Right lung (tissue), 2 donors: ENCODE measurements at regions not wholly inside any gene's neighbourhood (a gene's known extent, or its start where the extent isn't known, plus 50 kb on each side); places are given as distances from the start of the nearest gene placed in this dataset.
"Not testable (repeated sequence)": the region's sequence is repeated elsewhere in the genome, so short reads cannot be mapped to it uniquely, and the experiment has no call there.

Experiments used
- DNase-seq, 2 donors: peaks; one replicate each; pipeline ENCODE4 v3.0.0-alpha.2; 2013

DNA sequence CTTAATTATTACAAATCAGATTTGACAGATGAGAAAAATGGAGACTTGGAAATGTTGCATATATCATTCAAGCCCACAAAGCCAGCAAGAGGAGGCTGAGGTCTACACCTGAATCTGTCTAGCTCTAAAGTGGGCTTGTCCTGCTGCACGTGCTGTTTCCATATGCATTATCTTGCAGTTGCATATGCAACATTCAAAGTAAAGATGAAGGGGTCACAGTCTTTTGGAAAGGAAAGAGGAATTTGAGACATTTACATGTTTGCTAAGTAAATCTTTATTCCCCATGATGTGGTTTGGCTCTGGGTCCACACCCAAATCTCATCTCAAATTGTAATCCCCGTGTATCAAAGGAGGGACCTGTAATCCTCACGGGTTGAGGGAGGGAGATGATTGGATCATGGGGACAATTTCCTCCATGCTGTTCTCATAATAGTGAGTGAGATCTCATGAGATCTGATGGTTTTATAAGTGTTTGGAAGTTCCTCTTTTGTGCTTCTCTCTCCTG is 98.3 kb downstream of the BACH1 start:
- no peak for DNase-seq

- peak in 1 of 2 donors; percentile 9 for DNase-seq
Observed at GRCh38 chr21:29403301-29403700, 104.6 kb downstream of the BACH1 start.

DNA sequence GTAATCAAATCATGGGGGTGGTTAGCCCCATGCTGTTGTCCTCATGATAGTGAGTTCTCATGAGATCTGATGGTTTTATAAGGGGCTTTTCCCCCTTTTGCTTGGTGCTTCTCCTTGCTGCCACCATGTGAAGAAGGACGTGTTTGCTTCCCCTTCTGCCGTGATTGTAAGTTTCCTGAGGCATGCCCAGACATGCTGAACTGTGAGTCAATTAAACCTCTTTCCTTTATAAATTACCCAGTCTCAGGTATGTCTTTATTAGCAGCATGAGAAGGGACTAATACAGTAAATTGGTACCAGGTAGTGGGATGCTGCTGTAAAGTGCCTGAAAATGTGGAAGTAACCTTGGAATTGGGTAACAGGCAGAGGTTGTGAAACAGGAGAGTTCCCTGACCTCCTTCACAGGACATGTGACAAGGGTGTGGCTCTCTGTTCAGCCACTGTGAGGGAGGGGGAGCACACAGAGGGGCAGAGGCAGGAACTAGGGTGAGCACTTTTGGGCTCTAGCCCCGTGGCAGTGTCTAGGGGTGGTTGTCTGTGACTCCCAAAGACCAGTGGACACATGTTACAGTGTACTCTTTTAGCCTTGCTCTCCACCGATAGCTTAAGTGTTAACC is 105.3 kb downstream of the BACH1 start:
- DNase-seq: no peak

GRCh38 chr21:29405503-29406122 is 106.9 kb downstream of the BACH1 start:
- DNase-seq: no peak

DNA sequence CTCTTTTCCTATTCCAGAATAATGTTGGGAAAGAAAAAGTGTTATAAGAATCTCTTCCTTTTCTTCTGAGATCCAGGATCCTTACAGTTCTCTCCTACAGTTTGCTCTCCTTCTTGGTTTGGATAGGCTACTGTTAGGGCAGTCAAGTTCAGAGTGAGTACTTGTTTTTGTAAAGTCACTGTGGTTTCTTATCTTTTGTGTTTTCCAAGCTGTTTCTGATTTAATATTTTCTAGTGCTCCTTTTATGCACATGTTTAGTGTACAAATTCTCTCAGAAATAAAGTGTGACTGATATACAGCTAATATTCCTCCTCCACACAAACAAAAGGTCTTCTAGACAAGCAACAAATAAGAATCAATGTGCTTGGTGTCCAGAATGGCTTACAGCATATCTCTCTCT is 107.7 kb downstream of the BACH1 start:
- DNase-seq: no peak

GRCh38 chr21:29407571-29407970 is 108.8 kb downstream of the BACH1 start:
- DNase-seq: no peak

DNA sequence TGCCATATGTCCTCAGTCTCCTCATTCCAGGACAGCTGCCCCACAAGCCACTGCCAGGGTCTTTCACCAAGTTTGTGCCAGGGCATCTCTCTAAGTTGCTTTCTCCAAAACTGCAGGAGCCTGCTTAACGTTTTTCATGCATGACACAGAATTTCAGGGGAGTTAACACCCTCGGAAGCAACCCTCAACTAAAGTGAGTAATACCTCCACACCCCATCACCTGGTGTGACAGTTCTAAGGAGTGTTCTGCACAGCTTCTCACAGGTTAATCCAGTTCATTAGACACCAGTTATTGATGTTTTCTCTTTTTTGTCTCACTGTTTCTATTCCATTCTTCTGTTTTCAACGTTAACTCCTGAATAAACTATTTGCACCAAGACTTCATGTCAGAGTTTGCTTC is 115.0 kb downstream of the BACH1 start:
- no peak for DNase-seq

GRCh38 chr21:29416268-29416667 is 117.5 kb downstream of the BACH1 start:
- DNase-seq: no peak

- DNase-seq: no peak
Observed at GRCh38 chr21:29418813-29419212, 120.1 kb downstream of the BACH1 start.

- no peak for DNase-seq
Observed at GRCh38 chr21:29419422-29419821, 120.7 kb downstream of the BACH1 start.

DNA sequence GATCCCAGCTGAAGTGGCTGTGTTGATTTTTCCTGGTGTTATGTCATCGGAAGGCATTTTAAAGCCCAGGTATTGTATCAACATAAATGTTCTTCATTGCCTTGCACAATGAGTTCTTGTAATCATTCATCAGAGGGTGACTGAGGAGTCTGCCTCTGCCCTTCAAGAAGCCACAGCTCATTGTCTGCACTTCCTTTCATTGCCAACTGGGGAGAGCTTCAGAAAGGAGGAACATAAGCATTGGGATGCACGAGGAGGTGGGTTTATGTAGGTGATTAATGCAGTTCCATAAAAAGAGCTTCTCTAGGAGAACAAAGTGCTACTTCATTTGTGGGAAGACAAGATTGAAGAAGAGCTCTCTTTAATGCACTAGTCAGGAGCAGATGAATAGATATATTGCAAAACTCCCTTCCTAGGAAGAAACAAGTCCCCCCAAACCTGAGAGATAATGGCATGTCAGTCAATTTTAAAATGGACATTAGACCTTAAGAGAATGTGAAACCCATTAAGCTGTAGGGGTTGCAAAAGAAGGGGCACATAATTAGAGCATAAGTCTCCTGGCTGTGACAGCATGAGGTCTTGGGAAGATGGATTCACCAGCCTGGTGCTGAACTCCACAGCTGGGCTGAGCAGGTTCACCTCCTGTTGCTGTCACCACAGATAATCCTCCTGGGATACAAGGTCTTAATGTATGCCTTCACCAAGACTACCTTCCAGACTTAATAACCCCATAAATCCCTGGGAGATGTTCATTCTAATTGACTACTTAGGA is 124.6 kb downstream of the BACH1 start:
- DNase-seq: no peak

- no peak for DNase-seq
Observed at GRCh38 chr21:29424728-29425127, 126.0 kb downstream of the BACH1 start.

GRCh38 chr21:29429218-29429617 is 130.5 kb downstream of the BACH1 start:
- DNase-seq: no peak

DNA sequence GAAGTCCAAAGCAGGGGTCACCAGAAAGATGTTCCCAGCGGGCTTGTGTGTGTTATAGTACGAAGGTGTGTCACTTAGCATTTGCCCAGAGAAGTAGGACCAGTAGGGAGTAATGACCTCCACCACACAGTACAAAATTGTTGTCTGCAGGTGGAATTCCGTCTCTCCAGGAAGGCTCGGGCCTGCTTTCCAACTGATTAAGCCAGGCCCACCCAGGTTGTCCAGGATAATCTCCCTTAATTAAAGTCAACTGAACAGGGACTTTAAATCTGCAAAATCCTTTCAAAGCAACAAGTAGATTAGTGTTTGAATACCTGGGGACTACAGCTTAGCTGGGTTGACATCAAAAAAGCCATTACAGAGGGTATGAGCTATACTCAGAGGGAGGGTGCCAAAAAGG is 131.3 kb downstream of the BACH1 start:
- no peak for DNase-seq

DNA sequence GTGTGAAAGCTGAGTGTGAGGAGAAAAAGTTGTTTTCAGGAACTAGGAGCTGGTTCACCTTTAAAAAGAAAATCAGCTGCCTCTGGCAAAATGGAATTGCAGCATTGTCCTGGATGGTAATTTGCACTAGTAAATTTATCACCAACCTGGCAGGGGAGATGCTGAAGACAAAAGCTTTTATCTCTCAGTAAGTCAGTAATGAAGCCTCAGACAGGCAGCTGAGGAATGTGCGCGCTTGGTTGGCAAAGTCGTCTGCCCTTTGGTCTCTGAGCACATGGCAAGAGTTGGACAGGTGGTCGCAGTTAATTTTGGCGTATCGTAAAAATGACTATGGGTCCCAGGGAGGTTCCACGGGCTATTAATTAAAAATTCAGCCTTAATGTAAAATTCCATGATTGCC is 131.9 kb downstream of the BACH1 start:
- no peak for DNase-seq

- DNase-seq: no peak
Observed at GRCh38 chr21:29431178-29431577, 132.5 kb downstream of the BACH1 start.

DNA sequence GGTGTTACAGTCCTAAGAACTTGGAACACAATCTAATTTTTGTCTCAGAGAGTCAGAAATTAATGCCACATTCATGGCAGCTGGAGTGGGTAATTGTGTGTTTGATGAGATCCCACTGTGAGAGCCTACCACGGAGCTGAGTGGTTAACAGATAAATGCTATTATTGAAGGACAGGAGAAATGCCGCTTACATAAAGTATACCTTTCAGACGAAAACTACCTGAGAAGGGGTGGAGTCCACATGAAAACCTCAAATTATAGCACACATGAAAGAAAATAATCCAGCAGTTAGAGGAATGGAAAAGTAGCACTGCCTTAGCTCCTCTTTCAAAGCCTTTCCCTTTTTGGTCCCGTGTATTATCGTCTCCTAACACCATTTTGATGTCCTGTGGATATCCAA is 133.0 kb downstream of the BACH1 start:
- DNase-seq: no peak

GRCh38 chr21:29433366-29434059 is 134.8 kb downstream of the BACH1 start:
- no peak for DNase-seq

DNA sequence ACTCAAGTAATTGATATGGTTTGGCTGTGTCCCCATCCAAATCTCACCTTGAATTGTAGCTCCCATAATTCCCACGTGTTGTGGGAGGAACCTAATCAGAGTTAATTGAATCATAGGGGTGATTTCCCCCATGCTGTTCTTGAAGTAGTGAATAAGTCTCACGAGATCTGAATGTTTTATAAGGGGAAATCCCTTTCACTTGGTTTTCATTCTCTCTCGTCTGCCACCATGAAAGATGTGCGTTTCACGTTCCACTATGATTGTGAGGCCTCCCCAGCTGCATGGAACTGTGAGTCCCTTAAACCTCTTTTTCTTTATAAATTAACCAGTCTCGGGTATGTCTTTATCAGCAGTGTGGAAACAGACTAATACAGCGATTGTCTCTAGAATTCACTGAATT is 135.4 kb downstream of the BACH1 start:
- no peak for DNase-seq

GRCh38 chr21:29434982-29435381 is 136.3 kb downstream of the BACH1 start:
- not testable (repeated sequence) for DNase-seq

DNA sequence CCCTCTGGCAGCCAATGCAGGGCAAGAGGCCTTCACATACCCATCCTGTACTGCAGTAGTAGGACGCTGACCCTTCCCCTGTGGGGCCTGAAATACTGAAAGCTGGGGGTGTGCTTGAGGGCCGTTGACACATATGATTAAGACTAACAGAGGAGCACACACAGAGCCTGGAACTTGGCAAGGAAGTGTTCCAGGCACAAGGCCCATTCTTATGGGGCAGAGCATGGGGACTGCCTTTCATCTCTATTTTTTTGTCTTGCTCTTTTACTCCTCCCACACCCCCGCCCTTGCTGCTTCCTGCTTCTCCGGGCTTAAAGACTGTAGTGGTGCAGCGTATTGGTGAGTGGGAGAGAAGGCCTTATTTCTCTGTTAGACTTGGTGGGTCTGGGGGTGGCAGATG is 137.4 kb downstream of the BACH1 start:
- DNase-seq: peak; percentile 2 to 11

- no peak for DNase-seq
Observed at GRCh38 chr21:29436650-29437049, 137.9 kb downstream of the BACH1 start.
